H1 (cell line): ENCODE measurements at regions not wholly inside any gene's neighbourhood (a gene's known extent, or its start where the extent isn't known, plus 50 kb on each side); places are given as distances from the start of the nearest gene placed in this dataset.

Experiments used
- CBX8 ChIP-seq: fragments of 300-800, 300-1000 bp; sonication (generic); IDR thresholded peaks from 2 replicates; pipeline ENCODE4 v1.7.1; 2016; ENCODE audit warnings: low read depth, low read length, borderline replicate concordance
- CHD1 ChIP-seq: IDR thresholded peaks from 2 replicates; pipeline ENCODE4 v1.6.1; 2012; ENCODE audit warnings: low read depth, low read length, improper control_type of control experiment
- CHD7 ChIP-seq: fragments of 300-600 bp; sonication (generic); IDR thresholded peaks from 2 replicates; pipeline ENCODE4 v1.7.1; 2012; ENCODE audit warnings: low read length, moderate library complexity, mild to moderate bottlenecking, inconsistent platforms; ENCODE audit not compliant: insufficient replicate concordance
- EZH2 ChIP-seq: fragments of 200-600 bp; sonication (generic); IDR thresholded peaks from 2 replicates; pipeline ENCODE4 v1.7.1; 2012; ENCODE audit warnings: low read depth, mild to moderate bottlenecking, moderate library complexity, low read length, inconsistent platforms; ENCODE audit not compliant: severe bottlenecking
- GABPA ChIP-seq: IDR thresholded peaks from 2 replicates; pipeline ENCODE4 v1.6.1; 2011; ENCODE audit warnings: mild to moderate bottlenecking, low read length, moderate library complexity, borderline replicate concordance; ENCODE audit not compliant: insufficient read depth
- JUND ChIP-seq: IDR thresholded peaks from 2 replicates; pipeline ENCODE4 v1.6.1; 2011; ENCODE audit warnings: mild to moderate bottlenecking, improper control_type of control experiment, low read length
- KDM5A ChIP-seq: fragments of 200-600 bp; IDR thresholded peaks from 2 replicates; pipeline ENCODE4 v1.7.1; 2012; ENCODE audit warnings: mild to moderate bottlenecking, low read length, inconsistent platforms, mixed read lengths
- MAFK ChIP-seq: IDR thresholded peaks from 2 replicates; pipeline ENCODE4 v1.6.1; 2012; ENCODE audit warnings: low read depth, mild to moderate bottlenecking, improper control_type of control experiment, low read length
- NRF1 ChIP-seq: IDR thresholded peaks from 2 replicates; pipeline ENCODE4 v1.6.1; 2011; ENCODE audit warnings: mild to moderate bottlenecking, low read depth, low read length, improper control_type of control experiment
- POLR2A ChIP-seq, 2 experiments: IDR thresholded peaks; 1 replicate in 1 of 2; 2 replicates in 1 of 2; pipeline ENCODE4 v1.6.1; 2011; ENCODE audit warnings: low read depth in 2 of 2, low read length in 2 of 2, mild to moderate bottlenecking in 2 of 2; ENCODE audit errors: control extremely low read depth in 1 of 2
- SIN3A ChIP-seq, 2 experiments: IDR thresholded peaks in 1 of 2; conservative IDR thresholded peaks in 1 of 2; 2 replicates each; pipeline ENCODE4 v1.6.1; 2011 to 2012; ENCODE audit warnings: low read length in 2 of 2, improper control_type of control experiment in 1 of 2, low read depth in 1 of 2, mild to moderate bottlenecking in 1 of 2
- ZNF274 ChIP-seq: IDR thresholded peaks from 2 replicates; pipeline ENCODE4 v1.7.0; 2012; ENCODE audit warnings: low read length, borderline replicate concordance; ENCODE audit errors: extremely low read depth
- TF ChIP-seq, protein P1 (sequence below), 3 experiments: IDR thresholded peaks; 1 replicate in 2 of 3; 2 replicates in 1 of 3; pipeline versions ENCODE4 v1.5.1 to v1.6.1; 2011; ENCODE audit warnings: low read length in 3 of 3, mild to moderate bottlenecking in 3 of 3, inconsistent platforms in 2 of 3, low read depth in 1 of 3, moderate library complexity in 1 of 3; ENCODE audit not compliant: insufficient read depth in 1 of 3; ENCODE audit errors: control extremely low read depth in 1 of 3
- TF ChIP-seq, protein P2 (sequence below): IDR thresholded peaks from 2 replicates; pipeline ENCODE4 v1.6.1; 2011; ENCODE audit warnings: low read length, improper control_type of control experiment

DNA sequence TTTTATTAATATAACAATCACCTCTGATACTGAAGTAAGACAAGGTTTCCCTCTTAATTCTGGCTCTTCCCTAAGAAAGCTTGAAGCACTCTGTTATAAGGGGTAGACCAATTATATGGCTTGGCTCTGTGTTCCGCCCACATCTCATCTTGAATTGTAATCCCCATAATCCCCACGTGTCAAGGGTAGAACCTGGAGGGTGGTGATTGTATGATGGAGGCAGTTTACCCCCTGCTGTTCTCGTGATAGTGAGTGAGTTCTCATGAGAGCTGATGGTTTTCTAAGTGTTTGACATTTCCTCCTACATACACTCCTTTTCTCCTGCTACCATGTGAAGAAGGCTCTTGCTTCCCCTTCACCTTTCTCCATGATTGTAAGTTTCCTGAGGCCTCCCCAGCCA is 363.8 kb upstream of the PCDH20 start:
- no peak for TF ChIP-seq CBX8
- TF ChIP-seq CHD1: no peak
- TF ChIP-seq EZH2: no peak
- TF ChIP-seq, protein P1, sequence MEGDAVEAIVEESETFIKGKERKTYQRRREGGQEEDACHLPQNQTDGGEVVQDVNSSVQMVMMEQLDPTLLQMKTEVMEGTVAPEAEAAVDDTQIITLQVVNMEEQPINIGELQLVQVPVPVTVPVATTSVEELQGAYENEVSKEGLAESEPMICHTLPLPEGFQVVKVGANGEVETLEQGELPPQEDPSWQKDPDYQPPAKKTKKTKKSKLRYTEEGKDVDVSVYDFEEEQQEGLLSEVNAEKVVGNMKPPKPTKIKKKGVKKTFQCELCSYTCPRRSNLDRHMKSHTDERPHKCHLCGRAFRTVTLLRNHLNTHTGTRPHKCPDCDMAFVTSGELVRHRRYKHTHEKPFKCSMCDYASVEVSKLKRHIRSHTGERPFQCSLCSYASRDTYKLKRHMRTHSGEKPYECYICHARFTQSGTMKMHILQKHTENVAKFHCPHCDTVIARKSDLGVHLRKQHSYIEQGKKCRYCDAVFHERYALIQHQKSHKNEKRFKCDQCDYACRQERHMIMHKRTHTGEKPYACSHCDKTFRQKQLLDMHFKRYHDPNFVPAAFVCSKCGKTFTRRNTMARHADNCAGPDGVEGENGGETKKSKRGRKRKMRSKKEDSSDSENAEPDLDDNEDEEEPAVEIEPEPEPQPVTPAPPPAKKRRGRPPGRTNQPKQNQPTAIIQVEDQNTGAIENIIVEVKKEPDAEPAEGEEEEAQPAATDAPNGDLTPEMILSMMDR (IDR thresholded peaks at IDR 0.05; ENCODE audit: control extremely low read depth in 1 of 3, insufficient read depth in 1 of 3, low read depth in 1 of 3, low read length in 3 of 3): no peak
- no peak for TF ChIP-seq NRF1
- TF ChIP-seq ZNF274: no peak
- TF ChIP-seq CHD7: no peak
- TF ChIP-seq, protein P2, sequence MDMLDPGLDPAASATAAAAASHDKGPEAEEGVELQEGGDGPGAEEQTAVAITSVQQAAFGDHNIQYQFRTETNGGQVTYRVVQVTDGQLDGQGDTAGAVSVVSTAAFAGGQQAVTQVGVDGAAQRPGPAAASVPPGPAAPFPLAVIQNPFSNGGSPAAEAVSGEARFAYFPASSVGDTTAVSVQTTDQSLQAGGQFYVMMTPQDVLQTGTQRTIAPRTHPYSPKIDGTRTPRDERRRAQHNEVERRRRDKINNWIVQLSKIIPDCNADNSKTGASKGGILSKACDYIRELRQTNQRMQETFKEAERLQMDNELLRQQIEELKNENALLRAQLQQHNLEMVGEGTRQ: no peak
- no peak for TF ChIP-seq MAFK
- no peak for TF ChIP-seq POLR2A (IDR thresholded peaks at IDR 0.05; ENCODE audit: control extremely low read depth in 1 of 2, low read depth in 2 of 2, low read length in 2 of 2)
- no peak for TF ChIP-seq KDM5A
- TF ChIP-seq JUND: no peak
- no peak for TF ChIP-seq GABPA
- no peak for TF ChIP-seq SIN3A (conservative IDR thresholded peaks at IDR 0.05 in 1 of 2, IDR thresholded peaks at IDR 0.05 in 1 of 2; ENCODE audit: low read depth in 1 of 2, low read length in 2 of 2)
